ENCODE measurements at regions not wholly inside any gene's neighbourhood (a gene's known extent, or its start where the extent isn't known, plus 50 kb on each side); places are given as distances from the start of the nearest gene placed in this dataset.

DNA sequence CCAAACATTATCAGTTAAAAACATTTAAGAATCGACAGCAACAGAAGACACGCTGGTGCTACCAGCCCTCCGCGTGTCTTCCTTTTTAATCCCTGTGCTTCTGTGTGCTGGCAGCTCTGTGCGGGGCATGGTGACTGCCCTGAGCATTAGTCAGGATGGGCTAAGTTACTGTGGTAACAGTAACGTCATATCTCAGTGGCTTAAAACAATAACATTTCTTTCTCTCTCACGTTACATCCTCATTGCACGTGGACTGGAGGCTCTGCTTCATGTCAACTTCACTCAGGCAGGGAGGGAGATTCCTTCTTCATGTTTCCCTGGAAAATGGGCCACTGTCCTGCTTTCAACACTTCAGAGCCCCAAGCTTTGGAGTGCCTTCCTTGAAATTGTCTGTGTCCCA, 378.5 kb downstream of the CCSER2 start:
- Mint-ChIP-seq H3K27ac (ENCODE audit: unreplicated experiment) (no peak overlapping the region), H3K4me3 (ENCODE audit: unreplicated experiment) (no peak overlapping the region), H3K36me3 (ENCODE audit: low read depth, unreplicated experiment) (no peaks in the 10 kb centered on the region), H3K27me3 (ENCODE audit: low read depth, unreplicated experiment) (peaks cover 2% of the 10 kb centered on the region), H3K9me3 (ENCODE audit: unreplicated experiment) (no peaks in the 10 kb centered on the region), H3K4me1 (ENCODE audit: low read depth, unreplicated experiment) (peaks cover 3% of the 10 kb centered on the region)
- Histone ChIP-seq H3K4me2 (ENCODE audit: low read length) (no peak overlapping the region), H2AFZ (ENCODE audit: low read depth, low read length) (peak overlapping the region; percentile 26), H3K36me3 (ENCODE audit: insufficient read depth, low read length) (no peaks in the 10 kb centered on the region), H3K9ac (ENCODE audit: low read length) (no peak overlapping the region), H3K4me1 (ENCODE audit: insufficient read depth, low read length) (no peaks in the 10 kb centered on the region), H3K79me2 (ENCODE audit: insufficient read depth, low read length) (no peaks in the 10 kb centered on the region), H3K9me3 (ENCODE audit: insufficient read depth, low read depth, low read length) (no peaks in the 10 kb centered on the region), H3K27me3 (ENCODE audit: insufficient read depth, low read length) (no peaks in the 10 kb centered on the region), H4K20me1 (ENCODE audit: insufficient read depth, low read length) (no peaks in the 10 kb centered on the region), H3K4me3 (ENCODE audit: insufficient read depth, low read depth, low read length) (no peak overlapping the region), H3K27ac (ENCODE audit: low read depth, low read length) (no peak overlapping the region)
- no peak for FAIRE-seq
- DNase-seq (ENCODE audit: low read depth) = no peak
- no peak for TF ChIP-seq EZH2 (IDR thresholded peaks at IDR 0.05; ENCODE audit: insufficient read depth, low read length)
- TF ChIP-seq, protein P1, sequence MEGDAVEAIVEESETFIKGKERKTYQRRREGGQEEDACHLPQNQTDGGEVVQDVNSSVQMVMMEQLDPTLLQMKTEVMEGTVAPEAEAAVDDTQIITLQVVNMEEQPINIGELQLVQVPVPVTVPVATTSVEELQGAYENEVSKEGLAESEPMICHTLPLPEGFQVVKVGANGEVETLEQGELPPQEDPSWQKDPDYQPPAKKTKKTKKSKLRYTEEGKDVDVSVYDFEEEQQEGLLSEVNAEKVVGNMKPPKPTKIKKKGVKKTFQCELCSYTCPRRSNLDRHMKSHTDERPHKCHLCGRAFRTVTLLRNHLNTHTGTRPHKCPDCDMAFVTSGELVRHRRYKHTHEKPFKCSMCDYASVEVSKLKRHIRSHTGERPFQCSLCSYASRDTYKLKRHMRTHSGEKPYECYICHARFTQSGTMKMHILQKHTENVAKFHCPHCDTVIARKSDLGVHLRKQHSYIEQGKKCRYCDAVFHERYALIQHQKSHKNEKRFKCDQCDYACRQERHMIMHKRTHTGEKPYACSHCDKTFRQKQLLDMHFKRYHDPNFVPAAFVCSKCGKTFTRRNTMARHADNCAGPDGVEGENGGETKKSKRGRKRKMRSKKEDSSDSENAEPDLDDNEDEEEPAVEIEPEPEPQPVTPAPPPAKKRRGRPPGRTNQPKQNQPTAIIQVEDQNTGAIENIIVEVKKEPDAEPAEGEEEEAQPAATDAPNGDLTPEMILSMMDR (IDR thresholded peaks at IDR 0.05; ENCODE audit: insufficient read depth, low read depth, low read length) = no peak

DNA sequence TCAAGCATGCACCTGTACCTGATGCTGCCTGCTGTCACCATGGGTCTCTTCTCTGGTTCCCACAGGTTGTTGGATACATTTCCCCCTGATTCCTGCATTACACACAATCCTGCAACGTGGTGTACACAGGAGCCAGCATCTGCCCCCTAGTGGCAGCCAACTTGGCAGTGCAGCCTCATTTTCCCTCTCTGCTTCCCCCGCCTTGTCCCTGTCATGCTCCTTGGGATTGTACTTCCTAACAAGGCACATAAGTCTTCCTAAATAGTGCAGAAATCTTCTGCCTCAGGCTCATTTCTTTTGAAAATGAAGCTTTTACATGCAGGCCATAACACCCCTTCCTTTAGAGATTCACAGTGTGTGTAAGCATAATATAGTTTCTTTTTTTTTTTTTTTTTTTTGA, 387.5 kb downstream of the CCSER2 start:
- H3K9me3 Mint-ChIP-seq (ENCODE audit: unreplicated experiment) = no peaks in the 10 kb centered on the region
- no peak for FAIRE-seq
- no peak overlapping the region for H2AFZ ChIP-seq (ENCODE audit: low read depth, low read length)

More for the DNA sequence above, 387.5 kb downstream of the CCSER2 start:
- H3K9me3 ChIP-seq (ENCODE audit: insufficient read depth, low read depth, low read length) = peaks cover 4% of the 10 kb centered on the region
- Mint-ChIP-seq H3K4me1 (ENCODE audit: low read depth, unreplicated experiment) (no peaks in the 10 kb centered on the region), H3K27ac (ENCODE audit: unreplicated experiment) (no peak overlapping the region), H3K36me3 (ENCODE audit: low read depth, unreplicated experiment) (no peaks in the 10 kb centered on the region), H3K27me3 (ENCODE audit: low read depth, unreplicated experiment) (peaks cover 3% of the 10 kb centered on the region), H3K4me3 (ENCODE audit: unreplicated experiment) (no peak overlapping the region)
- H3K27me3 ChIP-seq (ENCODE audit: insufficient read depth, low read length) = no peaks in the 10 kb centered on the region
- H3K9ac ChIP-seq (ENCODE audit: low read length) = no peak overlapping the region
- no peaks in the 10 kb centered on the region for H3K79me2 ChIP-seq (ENCODE audit: insufficient read depth, low read length)
- no peak overlapping the region for H3K4me2 ChIP-seq (ENCODE audit: low read length)
- H4K20me1 ChIP-seq (ENCODE audit: insufficient read depth, low read length) = no peaks in the 10 kb centered on the region
- no peaks in the 10 kb centered on the region for H3K36me3 ChIP-seq (ENCODE audit: insufficient read depth, low read length)
- no peak overlapping the region for H3K4me3 ChIP-seq (ENCODE audit: insufficient read depth, low read depth, low read length)
- no peak for DNase-seq (ENCODE audit: low read depth)
- TF ChIP-seq, protein P1 (IDR thresholded peaks at IDR 0.05; ENCODE audit: insufficient read depth, low read depth, low read length) = peak; percentile 38
- TF ChIP-seq EZH2 (IDR thresholded peaks at IDR 0.05; ENCODE audit: insufficient read depth, low read length) = no peak
- no peak overlapping the region for H3K27ac ChIP-seq (ENCODE audit: low read depth, low read length)
- no peaks in the 10 kb centered on the region for H3K4me1 ChIP-seq (ENCODE audit: insufficient read depth, low read length)
